AG20443 (cell line): ENCODE measurements at regions not wholly inside any gene's neighbourhood (a gene's known extent, or its start where the extent isn't known, plus 50 kb on each side); places are given as distances from the start of the nearest gene placed in this dataset.

ENCODE experiments used
- DNase-seq: peaks from one replicate; pipeline ENCODE4 v3.0.0; 2012; ENCODE audit warnings: low spot score, mixed read lengths

DNA sequence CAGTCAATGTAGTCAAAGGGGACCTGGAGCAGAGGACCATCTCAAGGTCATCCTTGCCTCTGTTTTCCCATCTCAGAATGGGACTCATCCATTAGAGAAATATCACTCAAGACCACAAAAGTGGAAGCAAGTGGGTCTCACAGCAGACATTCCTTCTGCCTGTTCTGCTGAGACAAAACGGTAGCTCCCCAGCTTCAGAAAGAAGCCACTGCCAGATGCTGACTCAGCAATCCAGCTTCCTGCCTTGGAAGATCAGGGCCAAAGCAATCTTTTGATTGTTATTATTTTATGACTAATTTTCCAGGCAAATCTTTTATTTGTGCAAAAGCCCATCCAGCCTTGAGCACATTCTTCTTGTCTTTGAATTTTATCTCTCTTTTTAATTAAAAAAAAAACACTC is 86.8 kb downstream of the CCT6B start:
- DNase-seq: no peak

DNA sequence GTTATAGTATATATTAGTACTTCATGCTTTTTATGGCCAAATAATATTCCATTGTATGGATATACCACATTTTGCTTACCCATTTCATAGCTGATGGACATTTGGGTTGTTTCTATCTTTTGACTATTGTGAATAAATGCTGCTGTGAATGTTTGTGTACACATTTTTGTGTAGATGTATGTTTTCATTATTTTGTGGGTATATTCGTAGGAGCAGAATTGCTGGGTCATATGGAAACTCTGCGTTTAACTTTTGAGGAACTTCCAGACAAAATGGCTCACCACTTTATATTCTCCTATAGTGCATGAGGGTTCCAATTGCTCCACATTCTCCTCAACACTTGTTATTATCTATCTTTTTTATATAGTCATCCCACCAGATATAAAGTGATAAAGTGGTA is 88.6 kb downstream of the CCT6B start:
- no peak for DNase-seq

DNA sequence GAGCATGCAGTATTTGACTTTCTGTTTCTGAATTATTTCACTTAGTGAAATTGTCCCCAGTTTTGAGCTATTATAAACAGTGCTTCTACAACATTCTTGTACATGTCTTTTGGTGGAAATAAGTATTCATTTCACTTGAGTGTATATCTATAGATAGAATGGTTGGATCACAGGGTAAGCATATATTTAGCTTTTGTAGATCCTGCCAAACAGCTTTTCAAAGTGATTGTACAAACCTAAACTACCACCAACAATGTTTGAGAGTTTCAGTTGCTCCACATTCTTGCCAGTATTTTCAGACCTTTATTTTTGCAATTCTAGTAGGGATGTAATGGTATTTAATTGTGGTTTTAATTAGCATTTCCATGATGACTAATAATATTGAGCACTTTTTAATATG is 91.6 kb downstream of the CCT6B start:
- no peak for DNase-seq

DNA sequence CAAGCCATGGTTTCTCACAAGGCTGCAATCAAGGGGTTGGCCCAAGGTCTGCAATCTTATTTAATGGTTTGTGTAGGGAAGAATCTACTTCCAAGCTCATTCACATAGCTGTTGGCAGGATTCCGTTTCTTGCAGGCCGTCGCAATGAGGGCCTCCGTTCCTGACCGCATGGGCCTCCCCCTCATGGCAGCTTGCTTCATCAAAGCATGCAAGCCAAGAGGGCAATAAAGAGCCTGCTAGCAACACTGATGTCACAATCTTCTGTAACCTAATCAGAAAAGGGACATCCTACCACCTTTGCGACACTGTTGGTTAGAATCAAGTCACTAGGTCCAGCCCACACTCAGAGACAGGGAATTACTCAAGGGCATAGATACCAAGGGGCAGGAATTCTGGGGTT is 95.5 kb downstream of the CCT6B start:
- no peak for DNase-seq

DNA sequence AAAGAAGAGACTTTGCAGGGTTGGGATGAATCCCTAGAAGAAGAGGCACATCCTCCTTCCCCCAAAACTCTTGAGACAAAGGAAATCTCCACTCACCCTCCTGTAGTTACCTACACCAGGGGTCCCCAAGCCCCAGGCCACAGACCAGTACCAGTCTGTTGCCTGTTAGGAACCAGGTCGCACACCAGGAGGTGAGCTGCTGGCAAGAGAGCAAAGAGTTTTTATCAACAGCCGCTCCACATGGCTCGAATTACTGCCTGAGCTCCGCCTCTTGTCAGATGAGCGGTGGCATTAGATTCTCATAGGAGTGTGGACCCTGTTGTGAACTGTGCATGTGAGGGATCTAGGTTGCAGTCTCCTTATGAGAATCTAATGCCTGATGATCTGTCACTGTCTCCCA is 98.9 kb downstream of the CCT6B start:
- DNase-seq: no peak

DNA sequence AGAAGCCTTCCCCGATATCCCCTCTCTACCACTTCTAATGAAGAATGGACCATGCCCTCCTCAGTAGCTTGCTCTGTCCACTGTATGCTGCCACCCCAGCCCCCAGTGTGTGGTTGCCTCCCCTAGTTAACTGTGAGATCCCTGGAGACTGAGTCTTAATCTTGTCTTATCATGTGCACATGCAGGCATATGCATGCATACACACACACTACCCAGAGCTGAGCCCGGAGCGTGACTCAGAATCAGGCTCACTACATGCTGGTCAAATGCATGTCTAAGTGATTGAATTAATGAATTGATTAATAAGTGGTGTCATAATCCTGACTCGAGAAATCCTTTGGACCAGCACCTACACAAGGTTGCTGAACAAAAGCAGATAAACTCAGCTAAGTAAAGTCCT is 99.4 kb downstream of the CCT6B start:
- DNase-seq: no peak

DNA sequence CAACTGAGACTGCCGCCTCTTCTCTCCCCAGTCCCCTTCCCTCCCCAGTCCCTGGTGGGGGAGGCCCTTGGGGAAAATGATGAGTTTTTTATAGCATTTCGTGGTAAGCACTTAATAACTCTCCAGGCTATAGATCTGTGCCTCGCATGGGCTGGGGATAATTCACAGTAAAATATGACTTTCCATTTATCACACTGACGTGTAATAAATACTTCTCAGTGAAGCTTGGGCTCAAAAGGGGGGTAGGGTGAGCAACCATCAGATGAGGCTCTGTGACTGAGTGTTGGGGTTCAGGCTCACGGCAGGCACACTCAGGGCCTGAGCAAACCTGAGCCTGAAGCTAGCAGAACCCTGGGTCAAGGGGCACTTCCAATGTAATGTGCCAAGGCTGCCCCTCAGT is 101.6 kb downstream of the CCT6B start:
- DNase-seq: no peak

DNA sequence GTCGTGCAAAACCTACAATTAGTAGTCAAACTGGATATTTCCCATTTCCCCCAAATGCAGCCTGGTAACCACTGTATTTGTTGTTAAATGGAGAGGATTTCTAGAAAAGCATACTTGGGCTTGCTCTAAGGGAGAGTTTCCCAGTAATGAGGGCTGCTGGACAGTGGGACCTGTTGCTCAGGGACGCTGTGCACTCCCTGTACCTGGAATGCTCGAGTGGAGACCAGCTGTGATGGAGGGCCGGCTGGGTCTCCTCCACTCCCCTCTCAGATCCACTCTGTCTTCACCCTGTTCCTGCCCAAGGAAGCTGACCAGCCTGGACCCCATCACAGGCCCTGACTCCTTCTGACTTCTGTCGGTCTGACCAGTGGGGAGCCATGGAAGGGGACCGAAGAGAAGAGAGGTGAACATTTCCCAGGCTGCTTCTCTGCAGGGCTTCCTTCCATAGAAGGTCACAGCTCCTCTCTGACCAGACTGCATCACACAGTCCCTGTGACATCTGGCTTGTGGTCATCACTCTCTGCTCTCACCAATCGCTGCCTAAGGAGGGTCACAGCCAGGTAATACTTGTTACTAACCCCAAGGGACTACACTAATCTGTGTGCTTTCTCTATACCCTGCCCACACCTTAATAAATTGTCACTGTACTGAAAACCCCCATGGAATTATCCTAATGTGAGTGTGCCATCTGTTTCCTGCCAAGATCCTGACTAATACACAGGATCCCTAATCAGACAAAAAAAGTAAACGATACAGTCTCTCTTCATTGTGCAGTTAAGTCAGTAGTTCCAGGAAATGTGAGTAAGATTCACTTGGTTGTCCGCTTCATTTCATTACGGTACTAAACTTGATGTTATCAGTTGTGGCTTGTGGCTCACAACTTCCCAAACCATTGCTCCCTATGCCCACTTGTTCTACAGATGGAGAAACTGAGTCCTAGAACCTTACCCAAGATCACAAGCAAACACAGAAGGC is 102.4 kb downstream of the CCT6B start:
- DNase-seq: no peak

DNA sequence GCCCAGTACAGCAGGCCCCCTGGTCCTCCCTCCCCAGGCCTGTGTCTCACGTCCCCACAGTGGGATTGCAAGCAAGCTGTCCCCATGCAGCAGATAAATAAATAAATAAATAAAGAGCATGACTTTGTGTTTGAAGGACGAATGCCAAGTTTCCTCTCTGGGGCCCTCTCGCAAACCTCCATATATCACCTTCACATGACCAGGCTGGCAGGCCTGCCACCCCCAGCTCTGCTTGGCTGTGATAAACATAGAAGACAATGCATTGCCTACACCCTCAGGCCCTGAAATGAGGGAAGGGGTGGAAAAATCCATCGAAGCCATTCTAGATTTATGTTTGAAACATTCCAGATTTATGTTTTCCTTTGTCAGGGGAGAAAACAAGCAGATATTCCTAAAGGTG is 107.3 kb downstream of the CCT6B start:
- no peak for DNase-seq

DNA sequence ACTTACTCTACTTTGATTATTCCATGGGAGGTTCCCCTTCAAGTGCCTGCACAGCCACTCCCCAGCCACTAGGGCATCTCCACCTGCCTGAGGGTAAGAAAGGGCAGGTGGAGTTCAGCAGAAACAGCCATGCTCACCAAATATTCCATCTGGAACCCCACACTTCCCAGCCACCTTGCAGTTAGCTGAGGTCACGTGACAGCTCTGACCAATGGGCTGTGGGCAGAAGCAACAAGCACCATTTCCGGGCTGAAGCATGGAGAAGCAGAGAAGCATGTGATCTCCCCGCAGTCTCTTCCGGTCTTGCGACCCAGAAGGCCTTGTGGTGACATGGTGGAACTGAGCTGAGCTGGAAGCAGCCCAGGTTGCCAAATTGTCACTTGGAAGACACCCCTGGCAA is 108.6 kb downstream of the CCT6B start:
- DNase-seq: no peak

DNA sequence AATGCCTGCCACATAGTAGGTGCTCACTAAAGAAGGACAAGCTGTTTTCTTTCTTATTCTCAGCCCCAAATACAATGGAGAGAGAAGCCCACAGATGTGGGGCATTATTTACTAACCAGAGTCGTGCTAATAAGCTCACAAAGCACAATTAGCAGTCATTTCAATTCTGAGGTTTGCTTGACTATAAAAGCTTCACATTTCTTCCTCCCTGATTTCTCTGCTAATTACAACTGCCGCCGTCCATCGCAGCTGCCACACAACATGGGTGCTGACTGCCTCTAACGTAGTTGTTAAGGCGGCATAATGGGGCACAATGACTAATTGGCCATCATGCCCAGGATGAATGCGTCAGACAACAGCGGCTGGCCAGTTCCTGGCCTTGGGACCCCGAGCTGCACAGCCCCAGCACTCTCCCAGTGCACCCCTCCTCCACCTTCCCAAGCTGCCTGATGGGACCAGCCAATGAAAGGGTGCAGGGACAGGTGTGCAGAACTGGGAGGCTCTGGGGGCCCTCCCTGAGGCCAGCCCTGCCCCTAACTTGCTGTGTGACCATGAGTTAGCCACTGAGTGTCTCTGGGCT is 109.2 kb downstream of the CCT6B start:
- DNase-seq: no peak

DNA sequence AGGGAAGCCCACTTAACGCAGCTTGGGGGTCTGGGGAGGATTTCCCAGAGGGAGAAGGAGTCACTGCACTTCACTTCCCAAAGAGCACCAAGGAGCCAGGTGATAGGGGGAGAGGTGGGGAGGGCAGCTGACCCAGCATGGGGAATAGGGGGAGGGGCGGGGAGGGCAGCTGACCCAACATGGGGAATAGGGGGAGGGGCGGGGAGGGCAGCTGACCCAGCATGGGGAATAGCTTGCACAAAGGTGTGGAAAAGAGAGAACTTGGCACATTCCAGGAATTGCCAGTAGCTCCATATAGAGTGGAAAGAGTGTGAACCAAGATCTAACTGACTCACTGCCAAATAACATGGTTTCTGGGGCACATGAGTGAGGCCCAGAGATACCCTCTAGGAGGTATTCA is 110.3 kb downstream of the CCT6B start:
- no peak for DNase-seq

DNA sequence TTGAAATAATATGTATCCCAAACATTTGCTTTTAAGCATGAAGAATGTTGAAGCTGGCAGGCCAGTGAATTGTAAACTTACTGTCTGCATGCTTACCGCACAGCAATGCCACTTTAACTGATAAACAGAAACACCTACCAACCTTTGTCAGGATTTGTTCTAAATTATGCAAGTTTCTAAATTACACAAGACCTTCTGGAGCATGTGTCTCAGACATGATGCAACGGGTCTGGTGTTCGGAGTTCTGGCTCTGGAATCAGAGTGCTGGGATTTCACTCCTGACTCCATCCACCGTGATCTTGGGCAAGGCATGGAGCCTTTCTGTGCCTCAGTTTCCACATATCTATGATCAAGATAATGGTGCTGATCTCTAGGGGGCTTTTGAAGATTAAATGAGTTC is 111.2 kb downstream of the CCT6B start:
- DNase-seq: peak; percentile 22

DNA sequence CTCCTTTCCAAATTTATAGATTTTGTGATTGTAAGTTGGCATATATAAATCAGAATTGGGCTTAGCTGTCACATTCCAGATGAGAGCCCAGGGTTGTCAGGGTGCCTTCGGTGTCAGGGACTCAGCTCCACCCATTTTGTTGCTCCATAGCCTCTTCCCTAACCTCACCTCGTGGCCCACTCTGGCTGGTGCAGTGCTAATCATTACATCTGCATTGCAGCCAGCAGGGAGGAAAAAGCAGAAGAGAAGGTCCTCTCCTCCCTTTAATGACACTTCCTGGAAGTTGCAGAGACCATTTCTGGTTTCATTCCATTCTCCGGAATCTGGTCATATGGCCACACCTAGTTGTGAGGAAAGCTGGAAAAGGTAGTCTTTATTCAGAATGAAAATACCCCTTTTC is 113.3 kb downstream of the CCT6B start:
- no peak for DNase-seq

DNA sequence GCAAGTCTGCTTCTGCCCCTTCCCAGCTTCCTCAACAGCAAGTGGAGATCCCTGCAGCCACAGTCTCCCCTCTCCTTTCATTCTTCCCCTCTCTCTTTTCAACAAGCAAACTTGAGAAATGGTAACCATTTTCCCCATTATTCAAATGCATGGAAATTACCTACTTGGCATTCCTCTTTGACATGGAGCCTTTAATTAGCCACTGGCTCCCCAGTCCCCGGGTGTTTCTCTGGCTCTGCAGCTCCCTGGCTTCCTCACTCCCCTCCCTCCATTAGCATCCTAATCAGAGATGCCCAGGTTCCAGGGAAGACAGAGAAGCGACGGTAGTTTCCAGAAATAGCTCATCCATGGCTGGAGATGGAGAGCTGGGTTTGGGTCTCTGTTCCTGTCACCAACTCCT is 116.0 kb downstream of the CCT6B start:
- DNase-seq: no peak

DNA sequence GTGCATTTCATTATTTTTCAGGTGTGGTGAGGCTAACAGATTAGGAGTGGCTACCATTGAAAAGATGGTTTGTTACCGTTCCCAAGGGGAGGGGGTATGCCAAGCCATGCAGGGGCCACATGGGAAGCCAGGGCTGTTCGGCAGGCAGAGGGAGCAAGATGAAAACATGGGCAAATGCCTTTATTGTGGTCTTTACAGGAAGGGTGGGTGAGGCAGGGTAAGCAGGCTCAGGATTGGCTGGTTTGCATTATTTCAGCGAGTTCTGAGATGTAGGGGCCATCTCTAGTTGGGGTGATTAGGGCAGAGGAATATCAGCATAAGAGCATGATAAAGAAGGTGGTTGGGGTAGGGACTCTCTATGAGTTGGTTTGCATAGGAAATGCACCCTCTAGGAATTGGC is 117.6 kb downstream of the CCT6B start:
- no peak for DNase-seq

DNA sequence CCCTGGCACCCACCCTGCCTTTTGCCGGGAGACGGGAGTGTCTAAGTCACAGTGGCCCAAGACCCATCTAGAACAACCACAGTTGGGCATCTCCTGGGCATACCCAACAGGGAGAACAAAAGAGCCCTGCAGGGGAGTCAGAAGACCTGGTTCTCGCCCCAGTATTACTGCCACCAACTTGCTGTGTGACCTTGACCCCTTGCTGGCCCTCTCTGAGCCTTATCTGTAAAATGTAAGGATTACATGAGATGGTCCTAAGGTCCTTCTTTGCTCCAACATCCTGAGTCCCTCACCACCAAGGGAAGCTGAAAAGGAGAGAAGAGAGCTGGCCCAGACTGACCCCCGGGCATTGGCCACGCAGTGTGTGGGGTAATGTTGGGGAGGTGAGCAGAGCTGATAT is 119.0 kb downstream of the CCT6B start:
- no peak for DNase-seq

DNA sequence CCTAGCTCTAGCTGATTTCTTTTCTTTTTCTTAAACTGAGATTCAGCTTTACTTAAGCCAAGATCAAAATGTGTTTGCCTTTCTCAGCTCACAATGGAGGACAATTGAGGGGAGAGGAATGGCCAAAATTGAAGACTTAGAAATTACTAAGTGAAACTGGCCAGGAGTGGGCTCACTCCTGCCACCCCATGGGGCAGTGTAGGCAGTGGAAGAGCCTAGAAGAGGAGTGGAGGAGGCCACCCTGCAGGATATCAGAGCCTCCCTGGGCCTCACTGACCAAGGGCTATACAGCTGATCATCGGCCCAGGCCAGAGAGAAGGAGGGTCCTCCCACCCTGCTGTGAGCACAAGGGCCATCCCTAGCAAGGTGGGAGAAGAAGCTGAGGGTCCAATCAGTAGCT is 119.8 kb downstream of the CCT6B start:
- DNase-seq: no peak

DNA sequence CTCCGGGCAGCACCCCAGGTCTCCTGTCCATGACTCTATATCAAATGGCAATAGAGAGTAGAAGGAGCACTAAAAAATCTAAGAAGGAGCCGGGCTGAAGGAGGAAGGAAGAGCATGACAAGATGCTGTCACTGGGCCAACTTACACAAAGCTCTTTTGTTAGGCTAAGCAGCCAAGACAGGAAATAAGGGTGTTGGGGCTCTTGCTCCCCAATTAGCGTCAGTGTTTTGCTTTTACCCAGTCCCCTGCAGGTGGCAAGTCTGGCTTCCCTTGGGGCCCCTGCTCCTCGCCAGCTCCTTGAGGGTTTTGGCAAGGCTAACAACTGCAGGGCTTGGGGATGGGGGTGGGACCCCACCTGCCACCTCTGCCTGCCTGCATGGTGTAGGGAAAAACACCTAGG is 120.5 kb downstream of the CCT6B start:
- no peak for DNase-seq

DNA sequence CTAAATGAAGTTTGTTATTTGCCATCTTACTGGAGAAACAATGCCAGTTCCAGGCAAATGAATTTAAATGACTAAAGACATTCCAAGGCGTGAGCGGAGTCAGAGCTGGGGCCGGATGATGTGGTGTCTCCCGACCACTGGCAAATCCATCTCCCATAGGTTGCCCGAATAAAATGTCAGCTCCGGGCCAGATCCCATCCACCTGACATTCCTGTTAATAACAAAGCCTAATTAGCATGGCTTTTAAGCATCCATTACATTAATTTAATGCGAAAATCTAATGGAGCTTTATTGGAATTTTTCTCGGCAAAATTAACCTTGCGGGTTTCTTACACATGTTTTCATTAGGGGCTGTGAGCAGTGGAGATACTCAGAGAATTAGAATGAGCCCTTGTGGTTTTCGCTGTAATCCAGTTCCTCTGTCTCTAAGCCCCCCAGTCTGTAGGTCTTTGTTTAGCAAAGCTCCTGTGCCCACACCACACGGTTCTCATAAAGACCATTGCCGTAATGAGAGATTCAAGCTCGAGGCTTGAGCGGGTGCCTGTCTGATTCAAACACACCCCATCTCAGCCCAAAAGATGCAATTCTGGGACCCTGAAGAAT is 123.3 kb downstream of the CCT6B start:
- DNase-seq: no peak

DNA sequence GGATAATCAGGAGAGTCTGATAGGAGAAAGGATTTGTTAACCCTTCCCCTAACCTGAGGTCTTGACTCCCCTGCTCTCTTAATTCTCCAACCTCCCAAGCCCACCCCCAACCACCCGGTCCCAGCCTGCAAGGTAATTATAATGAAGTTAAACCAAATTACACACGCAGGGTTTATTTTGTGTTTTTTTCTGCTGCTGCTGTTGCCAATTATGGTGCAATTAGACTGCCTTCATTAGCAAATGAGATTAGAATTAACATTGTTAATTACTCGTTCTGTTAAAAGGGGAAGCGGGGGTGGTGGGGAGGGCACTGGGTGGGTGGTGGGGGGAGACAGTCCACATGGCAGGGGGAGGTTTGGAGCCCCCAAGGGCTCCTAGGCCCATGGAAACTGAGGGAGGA is 128.9 kb downstream of the CCT6B start:
- DNase-seq: no peak

DNA sequence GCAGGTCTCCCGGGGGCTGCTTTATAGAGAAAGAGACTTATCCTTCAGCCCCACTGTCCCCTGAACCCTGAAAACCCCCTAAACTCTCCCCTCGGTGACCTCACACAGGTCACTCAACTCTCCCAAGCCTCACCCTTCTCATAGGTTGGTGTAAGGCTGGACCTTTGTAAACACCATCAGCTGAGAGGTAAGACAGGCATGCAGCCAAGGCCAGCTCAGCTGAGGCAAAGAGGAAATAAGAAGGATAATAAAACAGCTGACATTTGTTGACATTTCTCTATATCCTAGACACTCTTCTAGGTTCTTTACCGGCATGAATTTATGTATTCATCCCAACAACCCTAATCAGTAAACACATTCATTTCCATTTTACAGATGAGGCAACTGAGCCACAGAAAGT is 134.3 kb downstream of the CCT6B start:
- no peak for DNase-seq

DNA sequence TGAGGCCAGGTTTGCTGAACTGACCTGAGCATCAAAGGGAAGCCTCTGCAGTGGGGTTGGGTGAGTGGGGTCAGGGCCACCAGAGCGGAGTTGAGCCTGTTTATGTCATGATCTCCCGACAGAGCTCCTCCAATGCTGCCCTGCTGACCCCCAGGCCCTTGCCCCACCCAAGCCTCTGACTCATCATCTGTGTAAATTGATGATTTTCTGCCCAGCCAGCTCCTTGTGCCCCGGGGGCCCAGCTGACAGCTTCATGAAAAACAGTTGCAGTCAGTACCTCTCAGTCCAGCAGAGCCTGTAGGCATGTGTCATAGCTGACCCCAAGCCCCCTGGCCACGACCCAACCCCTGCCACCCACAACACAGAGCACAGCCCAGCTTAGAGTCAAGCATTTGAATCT is 134.9 kb downstream of the CCT6B start:
- peak; percentile 24 for DNase-seq
